MCF 10A (cell line): ENCODE measurements at regions not wholly inside any gene's neighbourhood (a gene's known extent, or its start where the extent isn't known, plus 50 kb on each side); places are given as distances from the start of the nearest gene placed in this dataset.

Experiments
- BruUV-seq: library from RNA; stranded (reverse); fragments of 400-500 nt; replicated peaks from 2 replicates; lab custom pipeline; 2021; lab: Mats Ljungman, UMichigan
- CTCF ChIA-PET: fragments of 300-600 bp; sonication (Branson Sonifier 250); formaldehyde crosslinking; extraction: SDS; loops from one replicate; lab custom pipeline; 2021; ENCODE audit warnings: antibody characterized with exemption, inconsistent platforms; lab: Yijun Ruan, JAX
- POLR2A ChIA-PET: fragments of 300-600, 350-650 bp; sonication (Branson Sonifier 250); formaldehyde crosslinking; extraction: SDS; loops from one replicate; lab custom pipeline; 2020; ENCODE audit warnings: antibody characterized with exemption, inconsistent platforms; lab: Yijun Ruan, JAX
- DNase-seq: peaks from one replicate; pipeline ENCODE4 v3.0.0-alpha.2; 2018; ENCODE audit not compliant: unreplicated experiment
- H3K27ac Mint-ChIP-seq: one replicate; pipeline ENCODE4 v1.8.0; 2022; ENCODE audit warnings: mild to moderate bottlenecking, low read depth, mixed read lengths; ENCODE audit not compliant: unreplicated experiment
- H3K27me3 Mint-ChIP-seq: one replicate; pipeline ENCODE4 v1.8.0; 2022; ENCODE audit warnings: mixed read lengths; ENCODE audit not compliant: insufficient read depth, unreplicated experiment
- H3K36me3 Mint-ChIP-seq: one replicate; pipeline ENCODE4 v1.8.0; 2022; ENCODE audit warnings: mild to moderate bottlenecking, moderate library complexity, mixed read lengths; ENCODE audit not compliant: insufficient read depth, unreplicated experiment
- H3K4me1 Mint-ChIP-seq: one replicate; pipeline ENCODE4 v1.8.0; 2022; ENCODE audit warnings: mixed read lengths; ENCODE audit not compliant: insufficient read depth, unreplicated experiment
- H3K4me3 Mint-ChIP-seq: one replicate; pipeline ENCODE4 v1.8.0; 2022; ENCODE audit warnings: mild to moderate bottlenecking, moderate library complexity, mixed read lengths; ENCODE audit not compliant: unreplicated experiment
- H3K9me3 Mint-ChIP-seq: one replicate; pipeline ENCODE4 v1.8.0; 2022; ENCODE audit warnings: mixed read lengths; ENCODE audit not compliant: unreplicated experiment
- CTCF ChIP-seq: fragments of 200-600 bp; IDR thresholded peaks from one replicate; pipeline ENCODE4 v1.8.0; 2022; ENCODE audit warnings: antibody characterized with exemption, mild to moderate bottlenecking; ENCODE audit not compliant: unreplicated experiment
- intact Hi-C: fragments of 100-400 bp; cut with micrococcal nuclease; formaldehyde crosslinking; loops from 2 replicates; pipeline ENCODE4 v1.14.1; 2022

DNA sequence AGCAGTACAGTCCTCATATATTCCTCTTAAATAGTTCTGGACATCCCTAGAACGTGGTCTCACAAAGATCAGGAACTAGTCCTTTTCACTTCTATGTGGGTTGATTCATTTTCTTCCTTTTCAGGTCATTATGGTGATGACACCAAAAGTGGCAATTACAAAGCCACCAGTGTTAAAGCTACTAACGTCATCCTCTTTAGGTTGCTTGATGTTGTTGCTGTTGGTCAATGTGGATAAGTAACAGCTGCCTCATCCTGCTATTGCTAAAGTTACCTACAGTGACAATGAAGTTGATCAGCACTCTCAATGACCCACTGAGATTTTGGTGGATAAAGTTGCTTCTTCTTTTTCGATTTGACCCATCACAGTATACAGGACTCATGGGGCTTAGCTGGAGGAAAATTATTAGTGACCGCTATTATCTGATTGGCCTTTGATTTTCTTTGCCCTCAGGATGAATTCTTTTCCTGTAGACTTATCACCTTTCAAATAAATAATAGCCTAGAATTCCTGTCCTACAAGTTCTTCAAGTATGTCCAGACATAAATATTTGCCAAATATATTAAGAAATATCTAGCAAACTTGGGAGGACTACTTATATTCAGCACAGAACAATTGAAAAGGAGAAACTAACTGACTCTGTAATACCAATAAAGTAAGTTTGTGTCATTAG, 54.0 kb upstream of the ATP2B1 start:
- H3K4me3 Mint-ChIP-seq = no peak overlapping the region
- TF ChIP-seq CTCF = no peak
- no peak overlapping the region for H3K27ac Mint-ChIP-seq
- intact Hi-C loops = no loop called here
- H3K36me3 Mint-ChIP-seq = no peaks in the 10 kb centered on the region
- DNase-seq = no peak
- H3K9me3 Mint-ChIP-seq = no peaks in the 10 kb centered on the region
- ChIA-PET CTCF (interaction anchor here (0.6 to 1.1 kb wide), 2 partner anchors 54 to 86 kb away, joined by 3 to 4 read pairs; partner anchors contain the start of gene ATP2B1), POLR2A (interaction anchor here (1.3 to 1.4 kb wide), 2 partner anchors 29 to 53 kb away, joined by 4 to 6 read pairs; no protein-coding TSS in a partner anchor)
- H3K27me3 Mint-ChIP-seq = no peaks in the 10 kb centered on the region
- peaks cover 7% of the 10 kb centered on the region for H3K4me1 Mint-ChIP-seq
- no TSS peak for BruUV-seq

- Mint-ChIP-seq H3K27me3 (no peaks in the 10 kb centered on the region), H3K27ac (no peak overlapping the region), H3K36me3 (peaks cover 16% of the 10 kb centered on the region), H3K9me3 (no peaks in the 10 kb centered on the region), H3K4me1 (peaks cover 25% of the 10 kb centered on the region), H3K4me3 (no peak overlapping the region)
- intact Hi-C loops = no loop called here
- no peak for TF ChIP-seq CTCF
- BruUV-seq = no TSS peak
- ChIA-PET POLR2A (interaction anchor here (2.4 to 2.6 kb wide), 2 partner anchors 8 to 51 kb away, joined by 8 to 10 read pairs; partner anchors contain the start of gene ATP2B1), CTCF (interaction anchor here (0.6 to 1.0 kb wide), 2 partner anchors 10 to 187 kb away, joined by 3 read pairs; no protein-coding TSS in a partner anchor)
- no peak for DNase-seq
These were observed 52.1 kb upstream of the ATP2B1 start for GRCh38 chr12:89760783-89761182.
